Esophagus mucosa (tissue), 1 donor: ENCODE measurements at regions not wholly inside any gene's neighbourhood (a gene's known extent, or its start where the extent isn't known, plus 50 kb on each side); places are given as distances from the start of the nearest gene placed in this dataset.

ENCODE experiments used
- ATAC-seq: fragments of 200-7000 bp; cut with Tn5 transposase; one replicate; pipeline ENCODE4 v1.9.1; 2020
- donor health status: DM: yes; HTN: yes; CAD: no.

GRCh38 chr4:182101618-182102017 lies 141.6 kb upstream of the TENM3 start:
- no peak for ATAC-seq

DNA sequence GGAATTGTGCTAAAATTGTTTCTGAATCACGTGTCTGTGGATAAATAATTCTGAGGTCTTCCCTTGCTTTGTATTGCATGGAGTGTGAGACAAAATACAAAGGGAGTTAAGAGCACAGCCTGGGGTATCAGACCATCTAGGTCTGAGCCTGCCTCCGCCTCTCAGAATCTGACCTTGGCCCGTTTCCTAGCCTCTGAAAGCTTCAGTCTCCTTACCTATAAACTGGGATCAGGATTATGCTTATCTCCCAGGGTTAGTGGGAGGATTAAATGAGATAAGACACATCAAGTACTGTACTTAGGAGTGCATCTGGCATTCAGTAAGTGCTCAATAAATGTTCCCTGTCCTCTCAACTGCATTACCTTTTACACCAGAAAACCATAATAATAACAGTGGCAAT lies 140.6 kb upstream of the TENM3 start:
- no peak for ATAC-seq

DNA sequence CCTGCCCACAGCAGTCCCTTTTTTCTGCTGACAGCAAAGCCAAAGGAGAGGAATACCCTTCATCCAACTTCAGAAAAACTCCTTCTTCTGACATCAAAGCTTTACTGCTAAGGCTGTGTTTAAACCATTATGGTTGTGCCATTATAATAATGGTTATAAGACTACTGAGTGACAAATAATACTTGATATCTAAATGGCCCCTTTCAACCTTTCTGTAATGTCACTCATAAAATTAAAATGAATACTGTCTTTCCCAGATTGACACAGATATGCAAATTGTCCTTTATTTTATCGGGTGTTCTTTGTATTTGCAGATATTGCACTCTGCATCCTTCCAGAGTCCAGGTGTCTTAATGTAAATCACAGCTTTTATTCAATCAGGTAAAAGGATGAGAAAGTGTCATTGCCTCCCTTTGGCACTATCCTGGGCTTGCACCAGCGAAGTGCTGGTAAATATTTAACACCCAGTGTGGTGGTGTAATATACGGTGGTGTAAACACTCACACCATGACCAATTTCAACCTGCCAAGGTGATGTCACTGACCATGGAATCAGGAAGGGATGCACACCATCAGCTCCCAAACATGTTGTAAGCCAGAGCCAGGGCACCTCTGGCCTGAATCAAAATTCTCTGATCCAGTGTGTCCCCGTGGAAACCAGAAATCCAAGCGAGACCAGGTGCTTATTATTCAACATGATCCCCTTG lies 139.4 kb upstream of the TENM3 start:
- ATAC-seq = no peak

DNA sequence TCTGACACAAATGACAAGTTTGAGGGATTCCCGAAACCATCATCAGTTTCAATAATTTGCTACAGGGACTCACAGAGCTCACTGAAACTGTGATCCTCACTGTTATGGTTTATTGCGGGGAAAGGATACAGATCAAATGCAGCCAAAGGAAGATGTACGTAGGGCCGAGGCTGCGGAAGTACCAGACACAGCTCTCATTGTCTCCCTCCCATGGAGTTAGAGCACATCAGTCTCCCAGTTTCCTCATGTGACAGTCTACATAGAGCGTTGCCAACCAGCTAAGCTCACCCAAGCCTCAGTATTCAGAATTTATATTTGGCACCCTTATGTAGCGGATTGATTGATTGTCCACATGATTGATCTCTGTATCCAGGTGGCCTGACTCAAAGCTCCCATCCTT lies 137.8 kb upstream of the TENM3 start:
- no peak for ATAC-seq

DNA sequence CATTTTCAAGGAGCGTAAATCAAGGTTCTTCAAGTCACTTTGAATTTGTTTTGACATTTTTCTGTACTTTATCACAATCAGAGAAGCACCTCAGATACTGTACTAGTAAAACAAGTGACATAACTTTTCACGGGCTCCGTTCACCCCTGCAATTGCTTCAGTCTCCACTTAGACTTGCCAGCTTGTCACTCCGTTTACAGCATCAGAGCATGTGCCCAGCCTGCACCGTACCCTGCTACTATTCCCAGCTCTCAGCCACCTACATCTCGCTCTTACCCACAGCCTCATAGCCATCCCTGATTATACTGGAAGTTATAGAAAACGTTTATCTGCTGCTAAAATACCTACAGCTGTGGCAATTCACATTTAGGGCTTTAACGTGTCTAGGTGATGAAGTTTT lies 135.3 kb upstream of the TENM3 start:
- no peak for ATAC-seq

DNA sequence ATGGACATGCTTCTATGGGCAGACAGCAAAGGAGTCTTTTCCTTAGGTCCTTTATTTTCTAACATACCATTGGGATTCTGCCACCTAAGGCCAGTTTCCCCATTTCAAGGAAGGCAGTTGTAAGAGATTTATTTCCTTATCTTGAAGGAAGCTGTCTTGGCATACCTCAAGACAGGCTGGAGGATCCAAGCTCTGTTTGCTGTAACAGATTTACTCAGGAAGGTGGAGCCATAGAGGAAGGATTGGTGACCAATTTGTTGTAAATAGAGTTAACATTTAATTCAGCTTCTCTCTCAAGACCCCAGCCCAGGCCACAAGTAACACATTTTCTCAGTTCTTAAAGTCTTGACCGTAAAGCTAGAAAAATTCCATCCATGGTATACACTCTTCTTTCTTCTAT lies 131.6 kb upstream of the TENM3 start:
- no peak for ATAC-seq

DNA sequence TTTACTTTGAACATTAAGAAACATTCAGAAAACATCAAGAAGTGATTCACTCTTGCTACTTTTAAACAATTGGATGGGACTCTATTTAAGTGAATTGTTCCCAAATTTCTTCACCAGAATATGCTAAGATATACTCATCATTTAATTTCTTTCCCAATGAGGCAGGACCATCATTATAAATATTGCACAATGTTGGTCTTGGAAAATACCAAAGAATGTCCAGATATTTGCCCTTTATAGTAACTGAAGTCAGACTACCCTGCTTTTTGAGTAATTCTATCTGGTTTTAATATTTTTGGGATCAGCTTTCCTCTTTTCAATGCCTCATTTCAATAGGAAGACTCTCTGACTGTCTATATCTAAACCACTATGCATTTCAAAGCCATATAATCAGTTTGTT lies 129.4 kb upstream of the TENM3 start:
- ATAC-seq = no peak

DNA sequence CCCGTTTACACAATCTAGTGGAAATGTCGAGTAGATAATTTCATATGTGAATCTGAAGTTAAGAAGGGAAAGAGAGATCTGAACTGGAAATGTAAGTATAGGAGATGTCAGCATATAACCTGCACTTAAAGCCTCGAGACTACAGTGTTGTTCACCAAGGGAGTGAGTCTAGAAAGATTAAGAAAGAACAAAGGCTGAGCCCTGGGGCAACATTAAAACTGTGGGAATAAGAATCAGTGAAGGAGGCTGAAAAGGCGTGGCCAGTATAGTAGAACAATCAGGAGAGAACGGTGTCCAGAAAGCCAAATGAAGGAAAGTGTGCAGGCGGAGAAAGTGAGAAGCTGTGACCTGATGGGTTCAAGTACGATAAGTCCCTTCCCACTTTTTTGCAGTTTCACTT lies 118.8 kb upstream of the TENM3 start:
- peak; percentile 50 for ATAC-seq

GRCh38 chr4:182126096-182126495 lies 117.1 kb upstream of the TENM3 start:
- peak; percentile 69 for ATAC-seq

- no peak for ATAC-seq
Observed at GRCh38 chr4:182126603-182127002, 116.6 kb upstream of the TENM3 start.

DNA sequence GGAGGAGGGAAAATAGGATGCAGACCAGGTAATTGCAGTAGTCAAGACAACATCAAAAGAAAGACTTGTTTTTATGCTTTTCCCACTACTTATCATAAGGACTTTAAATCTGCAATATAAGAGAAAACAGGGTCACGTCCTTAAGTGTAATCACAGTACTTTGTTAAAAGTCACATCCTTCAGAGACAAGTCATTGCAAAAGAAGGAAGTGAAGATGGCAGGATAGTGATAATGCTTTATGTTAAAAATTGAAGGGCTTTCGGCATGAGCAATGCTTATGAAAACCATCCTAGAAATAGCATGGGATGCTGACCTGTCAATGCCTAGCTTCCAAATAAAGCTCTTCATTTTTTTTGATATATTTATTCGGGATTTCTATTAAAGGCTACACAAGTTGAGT lies 110.2 kb upstream of the TENM3 start:
- no peak for ATAC-seq

DNA sequence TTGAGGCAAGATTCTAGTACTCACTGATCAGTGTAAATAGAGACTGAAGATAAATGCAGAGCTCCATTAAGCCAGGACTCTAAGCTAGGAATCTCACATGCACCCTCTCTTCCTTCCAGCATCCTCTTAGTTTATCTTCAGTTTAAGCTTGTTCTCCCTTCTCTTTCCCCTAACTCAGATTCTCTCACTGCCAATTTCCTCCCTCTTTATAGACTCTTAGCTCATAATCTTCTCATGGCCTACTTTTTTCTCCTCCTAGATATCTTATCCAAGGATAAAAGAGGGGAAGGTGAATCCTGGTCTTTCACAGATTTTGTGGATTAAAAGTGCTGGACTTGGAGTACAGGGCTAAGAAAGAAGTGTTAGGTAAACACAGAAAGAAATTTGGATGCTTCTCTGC lies 108.9 kb upstream of the TENM3 start:
- ATAC-seq = no peak

- no peak for ATAC-seq
Observed at GRCh38 chr4:182136201-182136600, 107.0 kb upstream of the TENM3 start.

GRCh38 chr4:182137343-182137742 lies 105.9 kb upstream of the TENM3 start:
- ATAC-seq = no peak

DNA sequence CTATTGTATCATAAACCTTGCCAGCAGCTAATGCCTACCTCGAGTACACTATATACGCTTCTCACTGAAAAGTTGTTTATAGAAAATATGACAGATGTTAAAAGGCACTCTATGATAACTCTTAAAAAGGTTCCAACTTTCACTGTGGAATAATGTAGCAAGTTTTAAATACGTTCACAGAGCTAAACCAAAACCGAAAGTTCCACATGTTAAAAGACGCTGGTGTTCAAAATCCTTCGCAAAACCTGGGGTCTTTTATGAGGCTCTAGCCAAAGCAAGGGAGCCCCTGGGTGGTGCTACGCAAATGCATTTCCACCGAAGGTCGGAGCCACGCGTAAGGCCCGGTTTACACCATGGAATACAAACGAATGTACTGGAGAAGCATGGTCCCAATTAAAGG lies 103.7 kb upstream of the TENM3 start:
- no peak for ATAC-seq

DNA sequence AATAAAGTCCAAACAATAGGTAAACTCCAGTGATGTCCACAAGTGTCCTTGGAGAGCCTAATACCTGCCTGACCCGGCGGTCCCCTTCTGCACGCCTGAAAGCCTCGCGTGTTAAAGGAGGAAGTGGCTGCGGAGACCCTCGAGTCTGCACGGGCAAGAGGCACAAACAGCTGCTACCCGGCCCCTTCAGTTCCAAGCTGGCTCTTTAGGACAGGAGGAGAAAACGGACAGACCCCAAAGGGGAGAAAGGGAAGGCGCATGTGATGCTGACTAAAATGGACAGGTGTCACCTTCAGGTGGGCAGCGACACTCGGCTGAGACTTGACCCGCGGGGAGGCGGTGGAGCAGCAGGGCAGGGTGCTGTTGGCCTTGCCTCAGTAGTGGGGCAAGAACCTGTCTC lies 102.7 kb upstream of the TENM3 start:
- no peak for ATAC-seq

GRCh38 chr4:182141061-182141460 lies 102.1 kb upstream of the TENM3 start:
- no peak for ATAC-seq

DNA sequence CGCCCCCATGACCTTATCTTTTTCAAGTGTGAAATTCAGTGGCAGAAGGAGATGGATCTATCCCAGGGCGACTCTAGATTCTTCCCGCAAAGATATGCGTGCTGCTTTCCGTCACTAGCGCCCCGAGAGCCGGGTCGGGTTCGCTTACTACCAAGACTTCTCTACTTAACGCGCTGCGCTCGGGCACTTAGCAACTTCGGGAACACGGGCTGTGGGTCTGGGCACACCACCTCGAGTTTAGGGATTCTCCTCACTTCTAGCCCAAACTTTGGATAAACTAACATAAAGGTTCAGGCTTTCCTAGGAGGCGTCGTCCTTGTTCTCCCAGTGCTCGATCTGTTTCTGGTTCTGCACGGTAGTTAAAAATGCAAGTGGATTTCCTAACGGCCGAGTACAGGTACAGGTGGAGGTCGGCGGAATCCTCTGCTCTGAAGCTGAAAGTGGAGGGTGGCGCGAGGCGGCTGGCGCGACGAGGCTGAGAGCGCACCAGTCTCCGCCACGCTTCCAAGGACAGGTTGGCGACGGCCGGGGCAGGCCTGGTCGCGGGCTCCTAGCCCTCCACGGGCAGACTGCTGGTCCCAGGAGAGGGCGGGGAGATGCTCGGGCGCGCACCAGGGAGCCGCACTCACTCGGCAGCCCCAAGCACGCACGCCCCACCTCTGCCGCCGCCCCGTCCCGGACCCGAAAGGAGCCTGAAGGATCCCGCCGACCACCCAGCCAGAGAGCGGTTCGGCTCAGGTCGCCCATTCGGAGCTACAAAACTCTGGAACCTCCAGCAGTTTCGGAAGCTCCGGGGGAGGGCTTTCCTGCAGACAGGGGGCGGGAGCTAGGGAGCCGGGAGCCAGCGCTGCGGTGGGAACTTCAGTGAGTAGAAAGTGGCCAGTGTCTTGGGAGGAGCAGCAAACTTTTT lies 100.8 kb upstream of the TENM3 start:
- ATAC-seq = peak; percentile 10

DNA sequence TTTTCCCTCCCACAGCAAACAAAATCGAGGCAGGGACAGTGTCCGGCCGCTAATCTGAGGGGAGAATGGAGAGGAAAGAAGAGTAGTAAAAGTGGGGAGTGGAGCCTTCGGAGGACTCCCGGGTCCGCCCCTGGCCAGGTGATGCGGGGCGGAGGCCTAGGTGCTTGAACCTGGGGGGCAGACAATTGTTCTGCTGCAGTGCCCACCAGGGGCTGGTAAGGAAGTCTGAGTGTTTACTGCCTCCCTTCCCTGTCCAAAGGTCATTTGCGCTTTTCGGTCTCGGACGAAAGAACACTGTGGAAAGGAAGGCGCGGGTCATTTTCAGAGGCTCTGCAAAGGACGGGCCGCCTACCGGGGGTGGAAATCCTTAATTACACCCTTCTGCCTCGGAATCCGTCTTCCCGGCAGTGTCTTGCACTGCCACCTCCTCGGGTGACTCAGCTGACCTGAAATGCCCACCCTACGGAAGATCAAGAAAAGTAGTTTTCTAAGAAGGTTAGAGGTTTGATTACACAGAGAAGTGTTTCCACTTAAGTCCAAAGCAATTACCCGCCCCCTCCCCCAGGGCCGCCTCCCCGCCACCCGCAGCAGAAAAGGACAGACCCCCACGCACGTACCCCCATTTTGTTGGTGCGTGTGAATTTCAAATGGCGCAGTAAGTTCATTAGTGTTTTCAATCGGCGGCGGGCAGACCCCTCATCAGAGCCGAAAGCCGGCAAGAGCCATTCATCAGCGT lies 99.9 kb upstream of the TENM3 start:
- ATAC-seq = no peak

DNA sequence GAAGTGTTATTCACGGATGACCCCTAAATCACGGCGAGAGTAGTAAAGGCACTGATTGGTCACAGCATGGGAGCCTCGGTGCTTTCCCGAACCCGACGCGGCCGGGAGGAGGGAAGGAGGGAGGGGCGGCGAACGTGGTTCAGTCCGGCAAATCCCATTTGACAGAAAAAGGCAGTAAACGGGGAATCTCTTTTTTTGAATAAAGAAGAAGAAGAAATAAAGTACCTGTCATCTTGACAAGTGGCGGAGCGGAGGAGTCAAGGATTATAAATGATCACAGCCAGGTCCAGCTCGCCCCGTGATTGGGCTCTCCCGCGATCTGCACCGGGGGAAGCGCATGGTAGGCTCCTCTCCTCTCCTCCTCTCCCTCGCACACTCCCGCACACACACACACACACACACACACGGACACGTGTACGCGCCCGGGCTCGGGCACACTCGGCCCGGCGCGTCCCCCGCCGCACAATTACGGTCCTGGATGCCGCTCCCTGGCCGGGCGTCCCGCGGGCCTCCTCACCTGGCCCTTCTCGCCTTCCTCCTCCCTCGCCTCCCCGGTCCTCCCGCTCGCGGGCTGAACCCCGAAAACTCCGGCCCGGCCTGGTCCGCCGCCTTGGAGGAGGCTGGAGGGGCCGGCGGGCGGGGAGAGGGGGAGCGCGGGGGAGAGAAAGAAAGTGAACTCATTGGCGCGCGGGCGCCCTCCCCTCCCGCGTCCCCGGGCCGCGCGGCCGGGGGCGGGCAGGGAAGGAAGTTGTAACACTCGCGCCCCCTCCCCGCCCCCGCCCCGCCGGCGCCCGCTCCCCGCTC lies 99.2 kb upstream of the TENM3 start:
- ATAC-seq = peak; percentile 68

- peak; percentile 14 for ATAC-seq
Observed at GRCh38 chr4:182144626-182145333, 98.4 kb upstream of the TENM3 start.

DNA sequence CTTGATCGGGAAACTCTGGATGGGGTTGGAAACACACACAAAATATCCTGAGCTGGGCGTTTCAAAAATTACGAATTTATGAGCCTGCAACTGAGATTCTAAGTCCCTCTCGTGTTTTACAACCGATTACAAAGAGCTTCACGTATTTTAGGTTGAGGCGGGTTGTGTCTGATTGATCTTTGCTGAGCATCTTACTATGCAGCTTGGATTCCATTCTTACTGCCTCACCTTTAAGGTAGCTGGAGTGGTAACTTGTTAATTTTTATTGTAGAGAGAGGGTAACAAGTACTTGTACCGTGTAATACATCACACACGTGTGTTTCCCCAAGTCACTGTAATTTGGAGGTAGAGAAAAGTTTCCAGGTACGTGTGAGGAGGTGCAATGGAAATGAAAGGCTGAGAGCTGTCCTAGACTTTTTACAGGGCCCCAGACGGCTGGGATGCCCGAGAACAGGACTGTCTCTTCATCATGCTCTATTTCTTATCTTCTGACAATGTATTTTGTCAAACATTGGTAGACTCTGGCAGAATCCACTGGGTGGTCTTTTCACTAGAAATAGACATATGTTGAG lies 97.8 kb upstream of the TENM3 start:
- ATAC-seq = no peak
